Fibroblast of pulmonary artery (primary cell): ENCODE measurements at regions not wholly inside any gene's neighbourhood (a gene's known extent, or its start where the extent isn't known, plus 50 kb on each side); places are given as distances from the start of the nearest gene placed in this dataset.

Source experiments
- DNase-seq: peaks from one replicate; pipeline ENCODE4 v3.0.0-alpha.2; 2010; ENCODE audit warnings: low read depth
- H3K4me3 ChIP-seq: replicated peaks from 2 replicates; pipeline ENCODE4 v1.5.1; 2011; ENCODE audit warnings: low read depth, mild to moderate bottlenecking, control low read depth, low read length, moderate library complexity
- CTCF ChIP-seq: IDR thresholded peaks from 2 replicates; pipeline ENCODE4 v1.5.1; 2011; ENCODE audit warnings: mild to moderate bottlenecking, control low read depth, low read length, inconsistent platforms; ENCODE audit errors: missing control alignments

GRCh38 chr5:103375863-103376591, 117.5 kb downstream of the MACIR start:
- no peak for DNase-seq
- no peak overlapping the region for H3K4me3 ChIP-seq
- no peak for TF ChIP-seq CTCF

GRCh38 chr5:103375350-103375749, 116.8 kb downstream of the MACIR start:
- DNase-seq, result peak; percentile 38
- TF ChIP-seq CTCF, result peak; percentile 11
- H3K4me3 ChIP-seq, result no peak overlapping the region

GRCh38 chr5:103374473-103374963, 116.0 kb downstream of the MACIR start:
- DNase-seq, result no peak
- H3K4me3 ChIP-seq, result no peak overlapping the region
- TF ChIP-seq CTCF, result no peak

GRCh38 chr5:103373597-103374472, 115.3 kb downstream of the MACIR start:
- H3K4me3 ChIP-seq, result no peak overlapping the region
- no peak for TF ChIP-seq CTCF
- no peak for DNase-seq

- TF ChIP-seq CTCF, result no peak
- H3K4me3 ChIP-seq, result no peak overlapping the region
- DNase-seq, result no peak
Measured at GRCh38 chr5:103371046-103371607, 112.6 kb downstream of the MACIR start.

GRCh38 chr5:103369125-103370120, 110.9 kb downstream of the MACIR start:
- TF ChIP-seq CTCF, result no peak
- DNase-seq, result no peak
- H3K4me3 ChIP-seq, result no peak overlapping the region
